OCI-LY1 (cell line): ENCODE measurements at regions not wholly inside any gene's neighbourhood (a gene's known extent, or its start where the extent isn't known, plus 50 kb on each side); places are given as distances from the start of the nearest gene placed in this dataset.

ENCODE experiments used
- H2AFZ ChIP-seq: fragments of 200-600 bp; sonication (generic), shearing (Covaris generic); 2 replicates; pipeline ENCODE4 v1.6.0; 2014; ENCODE audit warnings: antibody characterized with exemption, mild to moderate bottlenecking, low read length
- H3F3A ChIP-seq: fragments of 200-600 bp; sonication (generic), shearing (Covaris generic); 2 replicates; pipeline ENCODE4 v1.6.0; 2014; ENCODE audit warnings: mild to moderate bottlenecking, antibody characterized with exemption, low read length, moderate library complexity; ENCODE audit not compliant: insufficient read depth
- H3K27ac ChIP-seq: fragments of 200-600 bp; sonication (generic); 2 replicates; pipeline ENCODE4 v1.5.1; 2014; ENCODE audit warnings: low read length, mixed run types, mild to moderate bottlenecking, low read depth; ENCODE audit not compliant: poor library complexity, severe bottlenecking
- H3K27me3 ChIP-seq: fragments of 200-600 bp; sonication (generic); 2 replicates; pipeline ENCODE4 v1.6.0; 2014; ENCODE audit warnings: antibody characterized with exemption, mild to moderate bottlenecking, low read length, moderate library complexity; ENCODE audit not compliant: insufficient read depth
- H3K36me3 ChIP-seq: fragments of 200-600 bp; sonication (generic); 2 replicates; pipeline ENCODE4 v1.6.1; 2014; ENCODE audit warnings: mild to moderate bottlenecking, antibody characterized with exemption, low read length, moderate library complexity, mixed read lengths; ENCODE audit not compliant: insufficient read depth
- H3K4me1 ChIP-seq: fragments of 200-600 bp; sonication (generic); 2 replicates; pipeline ENCODE4 v1.5.1; 2014; ENCODE audit warnings: mild to moderate bottlenecking, low read length, moderate library complexity; ENCODE audit not compliant: insufficient read depth, severe bottlenecking
- H3K4me2 ChIP-seq: fragments of 200-600 bp; sonication (generic), shearing (Covaris generic); 2 replicates; pipeline ENCODE4 v1.6.1; 2014; ENCODE audit warnings: low read length
- H3K4me3 ChIP-seq: fragments of 200-600 bp; sonication (generic); 2 replicates; pipeline ENCODE4 v1.5.1; 2014; ENCODE audit warnings: low read length, low read depth, mild to moderate bottlenecking, mixed read lengths; ENCODE audit not compliant: poor library complexity, severe bottlenecking
- H3K79me2 ChIP-seq: fragments of 200-600 bp; shearing (Covaris generic); 2 replicates; pipeline ENCODE4 v1.6.1; 2016; ENCODE audit warnings: mixed run types, low read length, mixed read lengths; ENCODE audit not compliant: insufficient read depth
- H3K9ac ChIP-seq: fragments of 200-600 bp; sonication (generic), shearing (Covaris generic); 2 replicates; pipeline ENCODE4 v1.6.1; 2014; ENCODE audit warnings: mild to moderate bottlenecking, low read length, mixed read lengths
- H3K9me2 ChIP-seq: fragments of 200-600 bp; sonication (generic), shearing (Covaris generic); 2 replicates; pipeline ENCODE4 v1.6.1; 2014; ENCODE audit warnings: low read depth, mild to moderate bottlenecking, low read length, mixed read lengths
- H3K9me3 ChIP-seq: fragments of 200-600 bp; shearing (Covaris generic); 2 replicates; pipeline ENCODE4 v1.6.1; 2014; ENCODE audit warnings: low read length, mixed read lengths
- H4K20me1 ChIP-seq: fragments of 200-600 bp; sonication (generic), shearing (Covaris generic); 2 replicates; pipeline ENCODE4 v1.6.0; 2016; ENCODE audit warnings: mild to moderate bottlenecking, low read length; ENCODE audit not compliant: insufficient read depth
- CTCF ChIP-seq: fragments of 200-600 bp; sonication (generic), shearing (Covaris generic); IDR thresholded peaks from 2 replicates; pipeline ENCODE4 v1.5.1; 2017; ENCODE audit warnings: mild to moderate bottlenecking, antibody characterized with exemption, low read length, moderate library complexity, mixed read lengths
- EZH2 ChIP-seq: fragments of 200-600 bp; sonication (generic), shearing (Covaris generic); IDR thresholded peaks from 2 replicates; pipeline ENCODE4 v1.8.0; 2017; ENCODE audit warnings: borderline replicate concordance, mixed run types, mild to moderate bottlenecking, antibody characterized with exemption, low read length, moderate library complexity, mixed read lengths

- Histone ChIP-seq H2AFZ (no peak overlapping the region), H3K4me1 (no peaks in the 10 kb centered on the region), H3K4me3 (no peak overlapping the region), H3K36me3 (no peaks in the 10 kb centered on the region), H3K4me2 (no peak overlapping the region), H3K27me3 (no peaks in the 10 kb centered on the region), H3K9me2 (no peaks in the 10 kb centered on the region), H3F3A (no peaks in the 10 kb centered on the region), H3K27ac (no peak overlapping the region), H3K9me3 (no peaks in the 10 kb centered on the region), H4K20me1 (no peaks in the 10 kb centered on the region), H3K79me2 (no peaks in the 10 kb centered on the region), H3K9ac (no peak overlapping the region)
- no peak for TF ChIP-seq EZH2
- TF ChIP-seq CTCF, result no peak
Observed at GRCh38 chr1:57963581-57963980, 539.7 kb upstream of the DAB1 start.

- Histone ChIP-seq H3K9me2 (no peaks in the 10 kb centered on the region), H3F3A (no peaks in the 10 kb centered on the region; the same call in 1 of the 2 replicates), H3K79me2 (no peaks in the 10 kb centered on the region), H3K4me1 (no peaks in the 10 kb centered on the region), H3K4me3 (no peak overlapping the region), H3K4me2 (no peak overlapping the region), H3K36me3 (no peaks in the 10 kb centered on the region), H3K9ac (no peak overlapping the region), H3K27me3 (no peaks in the 10 kb centered on the region), H4K20me1 (no peaks in the 10 kb centered on the region), H3K9me3 (no peaks in the 10 kb centered on the region), H3K27ac (no peak overlapping the region), H2AFZ (no peak overlapping the region)
- no peak for TF ChIP-seq EZH2
- no peak for TF ChIP-seq CTCF
Observed at GRCh38 chr1:57959531-57960241, 535.8 kb upstream of the DAB1 start.

DNA sequence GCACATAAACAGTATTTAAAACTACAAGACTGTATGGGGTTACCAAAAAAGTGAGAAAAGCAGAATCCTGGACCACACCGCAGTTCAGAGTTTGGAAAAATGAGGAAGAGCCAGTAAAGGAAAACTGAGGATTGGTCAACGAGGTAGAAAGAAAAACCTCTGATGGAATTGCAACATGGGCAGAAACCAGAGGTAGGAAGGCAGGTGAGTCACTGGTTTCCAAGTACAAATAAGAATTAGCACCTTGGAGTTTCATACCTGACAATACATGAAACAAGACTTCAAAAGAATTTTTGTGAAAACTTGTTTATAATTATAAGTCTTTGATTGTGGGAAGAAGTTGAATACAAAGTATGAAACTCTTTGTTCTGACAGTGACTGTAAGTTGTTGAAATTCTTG lies 533.7 kb upstream of the DAB1 start:
- no peak overlapping the region for H3K27ac ChIP-seq
- no peak overlapping the region for H3K9ac ChIP-seq
- no peak for TF ChIP-seq EZH2
- no peaks in the 10 kb centered on the region for H3K27me3 ChIP-seq
- H3K9me3 ChIP-seq, result no peaks in the 10 kb centered on the region
- no peaks in the 10 kb centered on the region for H3K79me2 ChIP-seq
- no peaks in the 10 kb centered on the region for H3K4me1 ChIP-seq
- no peak overlapping the region for H3K4me3 ChIP-seq
- H4K20me1 ChIP-seq, result no peaks in the 10 kb centered on the region
- no peak overlapping the region for H2AFZ ChIP-seq
- no peak overlapping the region for H3K4me2 ChIP-seq
- H3F3A ChIP-seq, result no peaks in the 10 kb centered on the region; the same call in 1 of the 2 replicates
- H3K9me2 ChIP-seq, result no peaks in the 10 kb centered on the region
- H3K36me3 ChIP-seq, result no peaks in the 10 kb centered on the region

GRCh38 chr1:57951390-57951789 lies 527.5 kb upstream of the DAB1 start:
- Histone ChIP-seq H3K9me3 (no peaks in the 10 kb centered on the region), H3K27ac (no peak overlapping the region), H3K4me2 (no peak overlapping the region), H3K79me2 (no peaks in the 10 kb centered on the region), H3K27me3 (no peaks in the 10 kb centered on the region), H4K20me1 (no peaks in the 10 kb centered on the region), H3K4me3 (no peak overlapping the region), H3K9me2 (no peaks in the 10 kb centered on the region), H3F3A (no peaks in the 10 kb centered on the region; the same call in 1 of the 2 replicates), H3K36me3 (no peaks in the 10 kb centered on the region), H2AFZ (no peak overlapping the region), H3K9ac (no peak overlapping the region), H3K4me1 (no peaks in the 10 kb centered on the region)
- TF ChIP-seq CTCF (no peak), EZH2 (no peak)
